ENCODE measurements at regions not wholly inside any gene's neighbourhood (a gene's known extent, or its start where the extent isn't known, plus 50 kb on each side); places are given as distances from the start of the nearest gene placed in this dataset.
"Not testable (repeated sequence)": the region's sequence is repeated elsewhere in the genome, so short reads cannot be mapped to it uniquely, and the experiment has no call there.

DNA sequence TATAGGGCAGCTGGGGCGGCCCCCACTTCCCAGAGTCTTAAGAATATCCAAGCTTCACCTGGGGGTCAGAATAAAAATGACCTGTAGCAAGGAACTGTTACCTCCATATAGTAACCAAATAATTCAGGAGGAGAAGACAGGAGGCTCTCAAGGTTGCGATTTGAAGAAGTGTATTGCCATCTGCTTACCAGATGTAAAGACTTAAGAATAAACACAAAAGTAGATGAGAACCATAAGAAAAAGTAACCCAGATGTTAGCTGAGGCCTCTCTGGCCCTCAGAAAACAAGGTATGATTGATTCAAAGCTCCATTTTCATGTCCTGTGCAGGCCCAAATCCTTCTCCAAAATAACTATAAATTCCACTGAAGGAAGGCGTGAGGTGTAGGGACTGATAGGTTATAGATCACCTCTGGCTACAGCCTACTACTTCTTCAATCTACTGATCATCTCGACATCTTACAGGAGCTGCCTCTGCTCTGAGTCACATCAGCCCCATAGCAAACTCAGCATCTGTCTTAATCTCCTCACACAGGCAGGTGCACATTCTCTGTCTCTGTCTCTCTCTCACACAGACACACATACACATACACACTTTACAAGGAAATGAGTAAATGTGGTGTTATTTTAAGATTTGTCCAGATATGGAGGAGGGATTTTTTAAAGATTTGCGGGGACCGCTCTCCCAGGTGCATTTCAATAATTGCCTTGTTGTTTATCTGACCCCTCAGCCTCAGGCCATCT lies 193.9 kb upstream of the EDNRA start:
- Histone ChIP-seq H3K27me3 (ENCODE audit: control insufficient read depth, insufficient read depth, low read length) (no peaks in the 10 kb centered on the region), H3K4me1 (ENCODE audit: control insufficient read depth in 2 of 3, insufficient read depth in 2 of 3, low read depth in 1 of 3, low read length in 3 of 3) (peaks cover 0 to 2% (median 0%) of the 10 kb centered on the region in 3 donors), H3K27ac (ENCODE audit: low read depth in 2 of 2, low read length in 2 of 2) (no peak overlapping the region), H3K4me3 (ENCODE audit: low read length in 3 of 3) (no peak overlapping the region), H3K9ac (ENCODE audit: low read length in 3 of 3) (no peak overlapping the region), H3K9me3 (ENCODE audit: control insufficient read depth in 2 of 3, insufficient read depth in 1 of 3, low read length in 3 of 3) (no peaks in the 10 kb centered on the region), H3K36me3 (ENCODE audit: control insufficient read depth in 2 of 3, insufficient read depth in 3 of 3, low read length in 3 of 3) (no peaks in the 10 kb centered on the region)
- intact Hi-C loops (cut with DNase I), result no loop called here
- FAIRE-seq (no peak), DNase-seq (no peak)
- TF ChIP-seq, protein P1, sequence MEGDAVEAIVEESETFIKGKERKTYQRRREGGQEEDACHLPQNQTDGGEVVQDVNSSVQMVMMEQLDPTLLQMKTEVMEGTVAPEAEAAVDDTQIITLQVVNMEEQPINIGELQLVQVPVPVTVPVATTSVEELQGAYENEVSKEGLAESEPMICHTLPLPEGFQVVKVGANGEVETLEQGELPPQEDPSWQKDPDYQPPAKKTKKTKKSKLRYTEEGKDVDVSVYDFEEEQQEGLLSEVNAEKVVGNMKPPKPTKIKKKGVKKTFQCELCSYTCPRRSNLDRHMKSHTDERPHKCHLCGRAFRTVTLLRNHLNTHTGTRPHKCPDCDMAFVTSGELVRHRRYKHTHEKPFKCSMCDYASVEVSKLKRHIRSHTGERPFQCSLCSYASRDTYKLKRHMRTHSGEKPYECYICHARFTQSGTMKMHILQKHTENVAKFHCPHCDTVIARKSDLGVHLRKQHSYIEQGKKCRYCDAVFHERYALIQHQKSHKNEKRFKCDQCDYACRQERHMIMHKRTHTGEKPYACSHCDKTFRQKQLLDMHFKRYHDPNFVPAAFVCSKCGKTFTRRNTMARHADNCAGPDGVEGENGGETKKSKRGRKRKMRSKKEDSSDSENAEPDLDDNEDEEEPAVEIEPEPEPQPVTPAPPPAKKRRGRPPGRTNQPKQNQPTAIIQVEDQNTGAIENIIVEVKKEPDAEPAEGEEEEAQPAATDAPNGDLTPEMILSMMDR (IDR thresholded peaks at IDR 0.05; ENCODE audit: borderline replicate concordance, extremely low read depth, insufficient read depth), result no peak

DNA sequence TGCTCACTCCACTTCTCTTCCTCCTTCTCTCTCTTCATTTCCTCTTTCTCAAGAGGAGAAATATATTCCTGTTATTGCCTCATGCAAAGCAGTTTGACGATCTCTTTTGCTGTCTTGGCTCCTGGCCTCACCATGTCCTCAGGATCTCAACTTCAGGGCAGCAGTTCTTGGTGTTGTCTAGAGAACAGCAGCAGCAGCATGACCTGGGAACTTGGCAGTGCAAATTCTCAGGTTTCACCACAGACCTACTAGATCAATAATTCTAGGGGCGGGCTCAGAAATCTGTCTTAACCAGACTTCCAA lies 193.4 kb upstream of the EDNRA start:
- TF ChIP-seq, protein P1 (IDR thresholded peaks at IDR 0.05; ENCODE audit: borderline replicate concordance, extremely low read depth, insufficient read depth), result no peak
- Histone ChIP-seq H3K9me3 (ENCODE audit: control insufficient read depth in 2 of 3, insufficient read depth in 1 of 3, low read length in 3 of 3) (no peaks in the 10 kb centered on the region), H3K27ac (ENCODE audit: low read depth in 2 of 2, low read length in 2 of 2) (no peak overlapping the region), H3K9ac (ENCODE audit: low read length in 3 of 3) (no peak overlapping the region), H3K36me3 (ENCODE audit: control insufficient read depth in 2 of 3, insufficient read depth in 3 of 3, low read length in 3 of 3) (no peaks in the 10 kb centered on the region), H3K4me1 (ENCODE audit: control insufficient read depth in 2 of 3, insufficient read depth in 2 of 3, low read depth in 1 of 3, low read length in 3 of 3) (peaks cover 0 to 2% (median 0%) of the 10 kb centered on the region in 3 donors), H3K4me3 (ENCODE audit: low read length in 3 of 3) (no peak overlapping the region), H3K27me3 (ENCODE audit: control insufficient read depth, insufficient read depth, low read length) (no peaks in the 10 kb centered on the region)
- intact Hi-C loops (cut with DNase I), result no loop called here
- no peak for FAIRE-seq
- no peak for DNase-seq

DNA sequence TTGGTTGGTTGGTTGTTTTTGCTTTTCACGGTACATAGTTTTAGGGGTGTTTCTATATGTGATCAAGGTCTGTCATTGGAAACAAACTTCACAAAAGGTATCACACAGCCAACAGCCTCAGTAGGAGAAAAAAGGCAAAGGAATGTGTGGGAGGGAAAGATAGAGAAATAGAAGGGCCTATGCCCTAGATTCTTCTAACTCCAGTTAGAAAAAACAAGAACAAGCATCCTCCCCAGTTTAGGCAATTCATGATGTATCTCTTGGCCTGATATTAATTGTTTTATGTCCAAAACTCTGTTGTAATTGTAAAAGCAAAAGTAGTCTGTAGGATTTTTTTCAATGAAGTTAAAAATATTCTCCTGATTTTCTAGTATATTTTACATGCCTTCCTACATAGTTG lies 192.4 kb upstream of the EDNRA start:
- Histone ChIP-seq H3K27ac (ENCODE audit: low read depth in 2 of 2, low read length in 2 of 2) (no peak overlapping the region), H3K27me3 (ENCODE audit: control insufficient read depth, insufficient read depth, low read length) (no peaks in the 10 kb centered on the region), H3K9ac (ENCODE audit: low read length in 3 of 3) (no peak overlapping the region), H3K4me3 (ENCODE audit: low read length in 3 of 3) (no peak overlapping the region), H3K36me3 (ENCODE audit: control insufficient read depth in 2 of 3, insufficient read depth in 3 of 3, low read length in 3 of 3) (no peaks in the 10 kb centered on the region), H3K4me1 (ENCODE audit: control insufficient read depth in 2 of 3, insufficient read depth in 2 of 3, low read depth in 1 of 3, low read length in 3 of 3) (peaks cover 0 to 2% (median 0%) of the 10 kb centered on the region in 3 donors), H3K9me3 (ENCODE audit: control insufficient read depth in 2 of 3, insufficient read depth in 1 of 3, low read length in 3 of 3) (no peaks in the 10 kb centered on the region)
- DNase-seq (no peak), FAIRE-seq (no peak)
- intact Hi-C loops (cut with DNase I), result no loop called here
- TF ChIP-seq, protein P1 (IDR thresholded peaks at IDR 0.05; ENCODE audit: borderline replicate concordance, extremely low read depth, insufficient read depth), result no peak

DNA sequence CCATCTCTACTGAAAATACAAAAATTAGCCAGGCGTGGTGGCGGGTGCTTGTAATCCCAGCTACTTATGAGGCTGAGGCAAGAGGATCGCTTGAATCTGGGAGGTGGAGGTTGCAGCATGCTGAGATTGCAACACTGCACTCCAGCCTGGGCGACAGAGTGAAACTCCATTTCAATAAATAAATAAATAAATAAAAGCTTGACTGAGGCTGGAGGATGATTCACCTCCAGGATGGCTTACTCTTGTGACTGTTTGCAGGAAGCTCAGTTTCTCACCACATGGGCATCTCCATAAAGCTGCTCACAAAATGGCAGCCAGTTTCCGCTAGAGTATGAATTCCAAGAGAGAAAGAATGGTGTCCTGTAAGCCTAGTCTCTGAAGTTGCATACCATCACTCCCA lies 191.7 kb upstream of the EDNRA start:
- Histone ChIP-seq H3K36me3 (ENCODE audit: control insufficient read depth in 2 of 3, insufficient read depth in 3 of 3, low read length in 3 of 3) (no peaks in the 10 kb centered on the region), H3K27ac (ENCODE audit: low read depth in 2 of 2, low read length in 2 of 2) (no peak overlapping the region), H3K9ac (ENCODE audit: low read length in 3 of 3) (no peak overlapping the region), H3K27me3 (ENCODE audit: control insufficient read depth, insufficient read depth, low read length) (no peaks in the 10 kb centered on the region), H3K4me1 (ENCODE audit: control insufficient read depth in 2 of 3, insufficient read depth in 2 of 3, low read depth in 1 of 3, low read length in 3 of 3) (peaks cover 0 to 2% (median 0%) of the 10 kb centered on the region in 3 donors), H3K4me3 (ENCODE audit: low read length in 3 of 3) (no peak overlapping the region), H3K9me3 (ENCODE audit: control insufficient read depth in 2 of 3, insufficient read depth in 1 of 3, low read length in 3 of 3) (no peaks in the 10 kb centered on the region)
- FAIRE-seq, result no peak
- no peak for DNase-seq
- intact Hi-C loops (cut with DNase I), result no loop called here
- TF ChIP-seq, protein P1 (IDR thresholded peaks at IDR 0.05; ENCODE audit: borderline replicate concordance, extremely low read depth, insufficient read depth), result no peak

DNA sequence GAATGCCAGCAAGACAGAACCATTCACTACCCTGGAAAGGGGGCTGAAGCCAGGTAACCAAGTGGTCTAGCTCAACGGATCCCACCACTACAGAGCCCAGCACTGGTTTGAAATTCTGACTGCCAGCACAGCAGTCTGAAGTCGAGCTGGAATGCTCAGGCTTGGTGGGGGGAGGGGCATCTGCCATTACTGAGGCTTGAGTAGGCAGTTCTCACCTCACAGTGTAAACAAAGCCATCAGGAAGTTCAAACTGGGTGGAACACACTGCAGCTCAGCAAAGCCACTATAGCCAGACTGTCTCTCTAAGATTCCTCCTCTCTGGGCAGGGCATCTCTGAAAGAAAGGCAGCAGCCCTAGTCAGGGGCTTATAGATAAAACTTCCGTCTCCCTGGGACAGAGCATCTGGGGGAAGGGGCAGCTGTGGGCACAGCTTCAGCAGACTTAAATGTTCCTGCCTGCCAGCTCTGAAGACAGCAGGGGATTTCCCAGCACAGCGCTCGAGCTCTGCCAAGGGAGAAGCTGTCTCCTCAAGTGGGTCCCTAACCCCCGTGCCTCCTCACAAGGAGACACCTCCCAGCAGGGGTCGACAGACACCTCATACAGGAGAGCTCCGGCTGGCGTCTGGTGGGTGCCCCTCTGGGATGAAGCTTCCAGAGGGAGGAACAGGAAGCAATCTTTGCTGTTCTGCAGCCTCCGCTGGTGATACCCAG lies 188.1 kb upstream of the EDNRA start:
- DNase-seq; H3K4me3 ChIP-seq (ENCODE audit: low read length in 3 of 3); H3K9me3 ChIP-seq (ENCODE audit: control insufficient read depth in 2 of 3, insufficient read depth in 1 of 3, low read length in 3 of 3); H3K36me3 ChIP-seq (ENCODE audit: control insufficient read depth in 2 of 3, insufficient read depth in 3 of 3, low read length in 3 of 3); FAIRE-seq; H3K27me3 ChIP-seq (ENCODE audit: control insufficient read depth, insufficient read depth, low read length); intact Hi-C loops (cut with DNase I); H3K9ac ChIP-seq (ENCODE audit: low read length in 3 of 3); H3K27ac ChIP-seq (ENCODE audit: low read depth in 2 of 2, low read length in 2 of 2); H3K4me1 ChIP-seq (ENCODE audit: control insufficient read depth in 2 of 3, insufficient read depth in 2 of 3, low read depth in 1 of 3, low read length in 3 of 3): not testable (repeated sequence)

Data from kidney (tissue), 13 donors.